Natural killer cell treated with Interleukin-12 subunit alpha and Interleukin-12 subunit beta and Interleukin-15 and Interleukin-18, amount 100 ng/mL, for 72 hours (primary cell): ENCODE measurements at regions not wholly inside any gene's neighbourhood (a gene's known extent, or its start where the extent isn't known, plus 50 kb on each side); places are given as distances from the start of the nearest gene placed in this dataset.
"Not testable (repeated sequence)": the region's sequence is repeated elsewhere in the genome, so short reads cannot be mapped to it uniquely, and the experiment has no call there.

ENCODE experiments used
- ATAC-seq, 2 donors: fragments of 150-1000 bp; cut with Tn5 transposase in 1 of 2; sonication (Bioruptor Pico), chemical (Tn5 transposase) in 1 of 2; 2 replicates each; pipeline ENCODE4 v1.10.0; 2021
- DNase-seq: peaks from one replicate; pipeline ENCODE4 v3.0.0; 2022; ENCODE audit warnings: low spot score
- H3K27ac Mint-ChIP-seq, 2 donors: 1 replicate in 1 of 2; 2 replicates in 1 of 2; pipeline ENCODE4 v1.8.0; 2022; ENCODE audit warnings: mixed read lengths in 2 of 2, mild to moderate bottlenecking in 1 of 2, moderate library complexity in 1 of 2
- H3K27me3 Mint-ChIP-seq, 2 donors: 1 replicate in 1 of 2; 2 replicates in 1 of 2; pipeline ENCODE4 v1.8.0; 2022; ENCODE audit warnings: mixed read lengths in 2 of 2
- H3K36me3 Mint-ChIP-seq: one replicate; pipeline ENCODE4 v1.8.0; 2022; ENCODE audit warnings: mixed read lengths
- H3K4me1 Mint-ChIP-seq, 2 donors: 1 replicate in 1 of 2; 2 replicates in 1 of 2; pipeline ENCODE4 v1.8.0; 2022; ENCODE audit warnings: low read depth in 2 of 2, mixed read lengths in 2 of 2, mild to moderate bottlenecking in 1 of 2
- H3K4me3 Mint-ChIP-seq: one replicate; pipeline ENCODE4 v1.8.0; 2022; ENCODE audit warnings: mixed read lengths
- H3K9me3 Mint-ChIP-seq: 2 replicates; pipeline ENCODE4 v1.8.0; 2022; ENCODE audit warnings: mixed read lengths

DNA sequence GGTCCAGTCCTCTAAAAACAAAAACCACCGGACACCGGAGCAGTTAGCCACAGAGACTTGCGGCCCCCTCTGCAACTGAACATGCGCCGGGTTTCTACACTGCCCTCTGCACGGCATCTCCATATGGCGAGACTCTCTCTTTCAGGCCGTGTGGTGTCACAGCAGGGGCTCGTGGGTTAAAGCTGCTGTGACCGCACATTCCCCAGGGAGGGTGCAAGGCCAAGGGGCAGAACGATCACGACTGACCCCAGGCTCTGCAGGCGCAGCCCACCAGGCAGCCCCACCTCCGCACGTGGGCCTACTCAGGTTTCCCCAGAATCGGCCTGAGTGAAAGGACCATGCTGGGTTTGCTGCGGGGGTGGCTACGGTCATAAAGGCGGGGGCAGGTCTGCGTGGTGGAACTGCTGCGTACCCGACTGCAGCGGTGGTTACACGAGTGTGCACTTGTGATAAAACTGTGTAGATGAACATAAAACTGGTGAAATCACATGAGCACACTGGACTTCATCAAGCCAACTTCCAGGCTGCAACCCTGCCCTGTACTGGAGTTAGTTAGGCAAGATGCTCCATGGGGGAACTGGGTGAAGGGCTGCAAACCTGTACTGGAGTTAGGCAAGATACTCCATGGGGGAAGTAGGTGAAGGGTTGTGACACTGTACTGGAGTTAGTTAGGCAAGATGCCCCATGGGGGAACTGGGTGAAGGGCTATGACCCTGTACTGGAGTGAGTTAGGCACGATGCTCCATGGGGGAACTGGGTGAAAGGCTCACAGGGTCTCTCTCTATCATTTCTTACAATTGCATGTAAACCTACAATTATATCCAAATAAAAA, 81.4 kb upstream of the PPP2R2D start:
- H3K9me3 Mint-ChIP-seq: no peaks in the 10 kb centered on the region
- H3K4me1 Mint-ChIP-seq: no peaks in the 10 kb centered on the region
- H3K27me3 Mint-ChIP-seq: peaks cover 0 to 9% of the 10 kb centered on the region in 2 donors
- DNase-seq (no peak), ATAC-seq (peak in 1 of 2 donors; percentile 21)
- H3K36me3 Mint-ChIP-seq: no peaks in the 10 kb centered on the region
- no peak overlapping the region for H3K4me3 Mint-ChIP-seq
- no peak overlapping the region for H3K27ac Mint-ChIP-seq

- H3K36me3 Mint-ChIP-seq: no peaks in the 10 kb centered on the region
- ATAC-seq: no peak
- no peak overlapping the region for H3K27ac Mint-ChIP-seq
- DNase-seq: no peak
- no peak overlapping the region for H3K4me3 Mint-ChIP-seq
- H3K27me3 Mint-ChIP-seq: peaks cover 0 to 6% of the 10 kb centered on the region in 2 donors
- no peaks in the 10 kb centered on the region for H3K9me3 Mint-ChIP-seq
- H3K4me1 Mint-ChIP-seq: no peaks in the 10 kb centered on the region
Measured at GRCh38 chr10:131820626-131821025, 80.2 kb upstream of the PPP2R2D start.

GRCh38 chr10:131821378-131822012, 79.3 kb upstream of the PPP2R2D start:
- Mint-ChIP-seq H3K27ac (no peak overlapping the region), H3K36me3 (no peaks in the 10 kb centered on the region), H3K9me3 (no peaks in the 10 kb centered on the region), H3K27me3 (peaks cover 0 to 7% of the 10 kb centered on the region in 2 donors), H3K4me3 (no peak overlapping the region), H3K4me1 (no peaks in the 10 kb centered on the region)
- no peak for DNase-seq
- ATAC-seq: no peak

GRCh38 chr10:131822013-131822691, 78.7 kb upstream of the PPP2R2D start:
- Mint-ChIP-seq H3K36me3 (no peaks in the 10 kb centered on the region), H3K4me3 (no peak overlapping the region), H3K4me1 (no peaks in the 10 kb centered on the region), H3K27me3 (peaks cover 0 to 5% of the 10 kb centered on the region in 2 donors), H3K9me3 (no peaks in the 10 kb centered on the region), H3K27ac (no peak overlapping the region)
- ATAC-seq: peak in 1 of 2 donors; percentile 2
- no peak for DNase-seq

DNA sequence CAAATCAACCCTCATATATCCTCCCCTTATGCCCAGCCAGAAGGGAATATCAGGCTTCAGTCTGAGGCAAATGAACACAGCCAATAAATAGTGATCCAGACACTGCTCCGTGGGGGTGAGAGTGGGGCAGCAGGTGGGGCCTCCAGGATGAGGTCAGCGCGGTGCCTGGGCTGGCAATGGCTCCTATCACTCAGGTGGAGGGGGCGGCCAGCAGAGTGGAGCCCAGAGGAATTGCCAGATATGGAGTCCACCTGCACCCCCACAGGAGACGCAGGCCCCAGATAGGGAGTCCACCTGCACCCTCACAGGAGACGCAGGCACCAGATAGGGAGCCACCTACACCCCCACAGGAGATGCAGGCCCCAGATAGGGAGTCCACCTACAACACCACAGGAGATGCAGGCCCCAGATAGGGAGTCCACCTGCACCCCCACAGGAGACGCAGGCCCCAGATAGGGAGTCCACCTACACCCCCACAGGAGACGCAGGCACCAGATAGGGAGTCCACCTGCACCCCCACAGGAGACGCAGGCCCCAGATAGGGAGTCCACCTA, 78.0 kb upstream of the PPP2R2D start:
- H3K27me3 Mint-ChIP-seq: peaks cover 0 to 9% of the 10 kb centered on the region in 2 donors
- no peak overlapping the region for H3K27ac Mint-ChIP-seq
- ATAC-seq (no peak), DNase-seq (no peak)
- no peaks in the 10 kb centered on the region for H3K9me3 Mint-ChIP-seq
- no peaks in the 10 kb centered on the region for H3K4me1 Mint-ChIP-seq
- no peaks in the 10 kb centered on the region for H3K36me3 Mint-ChIP-seq
- no peak overlapping the region for H3K4me3 Mint-ChIP-seq

- not testable (repeated sequence) for DNase-seq, H3K27ac Mint-ChIP-seq
Measured at GRCh38 chr10:131823601-131824099, 77.2 kb upstream of the PPP2R2D start.

GRCh38 chr10:131824371-131825149, 76.2 kb upstream of the PPP2R2D start:
- H3K27ac Mint-ChIP-seq: no peak overlapping the region
- no peaks in the 10 kb centered on the region for H3K9me3 Mint-ChIP-seq
- H3K27me3 Mint-ChIP-seq: peaks cover 0 to 9% of the 10 kb centered on the region in 2 donors
- H3K4me3 Mint-ChIP-seq: no peak overlapping the region
- peak; percentile 22 to 65 for ATAC-seq
- DNase-seq: no peak
- no peaks in the 10 kb centered on the region for H3K36me3 Mint-ChIP-seq
- H3K4me1 Mint-ChIP-seq: no peaks in the 10 kb centered on the region

More at GRCh38 chr10:131823601-131824099, 77.2 kb upstream of the PPP2R2D start:
- H3K9me3 Mint-ChIP-seq, H3K4me3 Mint-ChIP-seq, H3K36me3 Mint-ChIP-seq, ATAC-seq, H3K4me1 Mint-ChIP-seq, H3K27me3 Mint-ChIP-seq: not testable (repeated sequence)

DNA sequence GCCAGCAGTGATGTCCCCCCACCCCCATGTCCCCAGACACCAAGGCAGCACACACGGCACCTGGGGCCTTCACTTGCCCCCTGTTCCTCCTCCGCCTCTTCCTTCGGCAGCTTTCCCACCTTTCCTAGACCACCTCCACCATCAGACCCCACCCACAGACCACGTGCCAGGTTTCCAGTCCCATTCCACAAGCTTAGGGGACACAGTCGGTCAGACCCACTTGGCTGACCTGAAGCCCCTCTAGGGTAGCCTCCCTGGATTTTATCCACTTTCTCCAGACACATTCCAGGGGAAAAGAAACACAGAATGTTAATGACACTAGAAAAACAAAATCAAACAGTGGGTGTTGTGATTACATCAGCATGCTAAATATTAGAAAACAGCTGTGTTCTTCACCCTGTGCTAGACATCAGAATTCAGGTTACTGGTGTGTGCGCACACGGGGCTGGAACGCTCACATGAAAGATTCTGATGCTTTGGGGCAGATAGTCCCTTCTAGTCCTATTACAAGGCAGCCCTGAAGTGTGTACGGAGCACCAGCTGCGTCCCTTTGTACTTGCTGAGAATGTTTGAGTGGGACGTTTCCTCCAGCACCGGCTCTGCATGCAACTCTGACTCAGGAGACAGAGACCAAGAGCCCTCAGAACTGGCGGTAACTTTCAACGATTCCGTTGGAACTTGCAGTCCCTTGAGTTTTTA, 75.5 kb upstream of the PPP2R2D start:
- H3K27me3 Mint-ChIP-seq: peaks cover 0 to 11% of the 10 kb centered on the region in 2 donors
- H3K27ac Mint-ChIP-seq: no peak overlapping the region
- ATAC-seq: peak; percentile 19 to 20
- no peaks in the 10 kb centered on the region for H3K4me1 Mint-ChIP-seq
- no peaks in the 10 kb centered on the region for H3K9me3 Mint-ChIP-seq
- H3K4me3 Mint-ChIP-seq: no peak overlapping the region
- no peaks in the 10 kb centered on the region for H3K36me3 Mint-ChIP-seq
- no peak for DNase-seq

DNA sequence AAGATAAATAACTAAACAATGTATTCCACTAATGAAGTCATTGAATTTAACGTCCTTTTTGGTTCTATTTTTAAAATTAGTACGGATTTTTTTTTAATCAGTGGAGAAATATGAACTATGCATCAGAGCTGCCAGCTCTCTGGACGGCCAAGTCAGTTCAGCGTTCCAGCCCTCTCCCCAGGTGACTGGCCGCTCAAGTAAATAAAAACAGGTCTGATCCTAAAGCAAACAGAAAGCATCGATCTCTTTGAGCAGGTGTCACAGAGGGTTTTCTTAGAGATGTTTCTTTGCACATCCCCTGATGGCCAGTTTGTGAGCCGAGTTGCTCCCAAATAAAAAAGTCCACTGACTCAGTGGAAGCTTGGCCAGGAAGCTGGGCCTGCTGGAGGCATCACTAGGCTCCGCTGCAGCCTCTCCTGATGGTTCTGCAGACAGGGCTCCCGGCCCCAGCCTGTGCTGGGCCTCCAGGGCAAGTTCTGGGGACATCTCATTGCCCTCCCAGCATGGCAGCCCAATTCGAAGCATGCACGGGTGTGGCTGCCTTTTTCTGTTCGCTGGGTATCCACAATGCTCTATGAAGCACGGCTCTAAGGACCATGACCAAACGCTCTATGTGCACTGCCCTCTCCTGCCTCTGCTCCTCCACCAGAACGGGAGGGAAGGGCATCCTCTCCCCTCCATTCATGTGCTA, 74.7 kb upstream of the PPP2R2D start:
- Mint-ChIP-seq H3K4me3 (no peak overlapping the region), H3K4me1 (no peaks in the 10 kb centered on the region), H3K36me3 (no peaks in the 10 kb centered on the region), H3K9me3 (no peaks in the 10 kb centered on the region), H3K27me3 (peaks cover 0 to 11% of the 10 kb centered on the region in 2 donors), H3K27ac (no peak overlapping the region)
- ATAC-seq: no peak
- DNase-seq: no peak

GRCh38 chr10:131829156-131829930, 71.5 kb upstream of the PPP2R2D start:
- no peaks in the 10 kb centered on the region for H3K4me1 Mint-ChIP-seq
- H3K36me3 Mint-ChIP-seq: no peaks in the 10 kb centered on the region
- DNase-seq (no peak), ATAC-seq (no peak)
- no peak overlapping the region for H3K4me3 Mint-ChIP-seq
- peaks cover 0 to 13% of the 10 kb centered on the region in 2 donors for H3K27me3 Mint-ChIP-seq
- H3K27ac Mint-ChIP-seq: no peak overlapping the region
- H3K9me3 Mint-ChIP-seq: no peaks in the 10 kb centered on the region

DNA sequence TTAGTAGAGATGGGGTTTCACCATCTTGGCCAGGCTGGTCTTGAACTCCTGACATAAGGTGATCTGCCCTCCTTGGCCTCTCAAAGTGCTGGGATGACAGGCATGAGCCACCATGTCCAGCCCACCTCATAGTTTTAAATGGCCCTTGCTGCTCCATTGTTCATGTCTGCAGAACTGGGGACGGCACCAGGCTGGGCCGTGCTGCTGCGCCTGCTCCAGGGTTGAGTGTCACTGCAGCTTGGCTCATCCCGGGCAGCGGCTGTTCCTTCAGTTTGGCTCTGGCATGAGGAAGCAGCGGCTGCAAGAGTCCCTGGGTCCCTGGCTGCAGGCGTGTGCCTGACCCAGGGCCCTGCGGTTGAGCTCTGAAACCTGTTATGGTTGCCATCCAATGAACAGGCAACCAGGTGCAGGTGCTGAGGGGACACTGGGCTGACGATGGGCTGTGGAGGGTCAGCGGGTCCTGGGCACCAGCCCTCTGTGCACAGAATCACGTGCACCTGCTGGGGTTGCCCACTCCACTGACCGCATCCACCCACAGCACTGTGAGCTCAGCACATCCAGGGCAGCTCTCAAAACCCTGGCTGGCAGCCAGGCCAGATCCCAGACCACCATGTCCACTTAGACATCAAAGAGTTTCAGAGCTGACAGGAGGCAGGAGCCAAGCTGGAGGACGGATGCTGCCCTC, 70.2 kb upstream of the PPP2R2D start:
- H3K27ac Mint-ChIP-seq: no peak overlapping the region
- no peaks in the 10 kb centered on the region for H3K36me3 Mint-ChIP-seq
- H3K4me3 Mint-ChIP-seq: no peak overlapping the region
- DNase-seq (no peak), ATAC-seq (no peak)
- H3K27me3 Mint-ChIP-seq: peaks cover 0 to 13% of the 10 kb centered on the region in 2 donors
- H3K9me3 Mint-ChIP-seq: no peaks in the 10 kb centered on the region
- no peaks in the 10 kb centered on the region for H3K4me1 Mint-ChIP-seq
